ENCODE measurements at regions not wholly inside any gene's neighbourhood (a gene's known extent, or its start where the extent isn't known, plus 50 kb on each side); places are given as distances from the start of the nearest gene placed in this dataset.

- TF ChIP-seq CTCF (IDR thresholded peaks at IDR 0.05; ENCODE audit: low read depth, low read length) = no peak
- Histone ChIP-seq H3K36me3 (no peaks in the 10 kb centered on the region), H3K27me3 (ENCODE audit: insufficient read depth, low read depth, severe bottlenecking) (peaks cover 7% of the 10 kb centered on the region), H3K4me3 (ENCODE audit: low read depth, low read length) (no peak overlapping the region), H3K27ac (no peak overlapping the region), H3K9me3 (ENCODE audit: severe bottlenecking) (no peaks in the 10 kb centered on the region)
- DNase-seq = no peak
These were observed 1148.0 kb downstream of the NSUN3 start for GRCh38 chr3:95210878-95211277.

GRCh38 chr3:95212117-95212516, 1149.3 kb downstream of the NSUN3 start:
- no peak for DNase-seq
- no peak for TF ChIP-seq CTCF (IDR thresholded peaks at IDR 0.05; ENCODE audit: low read depth, low read length)
- Histone ChIP-seq H3K36me3 (no peaks in the 10 kb centered on the region), H3K4me3 (ENCODE audit: low read depth, low read length) (no peak overlapping the region), H3K9me3 (ENCODE audit: severe bottlenecking) (no peaks in the 10 kb centered on the region), H3K27me3 (ENCODE audit: insufficient read depth, low read depth, severe bottlenecking) (peaks cover 3% of the 10 kb centered on the region), H3K27ac (no peak overlapping the region)

- Histone ChIP-seq H3K27me3 (ENCODE audit: insufficient read depth, low read depth, severe bottlenecking) (peaks cover 3% of the 10 kb centered on the region), H3K4me3 (ENCODE audit: low read depth, low read length) (no peak overlapping the region), H3K36me3 (no peaks in the 10 kb centered on the region), H3K9me3 (ENCODE audit: severe bottlenecking) (no peaks in the 10 kb centered on the region), H3K27ac (no peak overlapping the region)
- DNase-seq = no peak
- TF ChIP-seq CTCF (IDR thresholded peaks at IDR 0.05; ENCODE audit: low read depth, low read length) = no peak
These were observed 1152.6 kb downstream of the NSUN3 start for GRCh38 chr3:95215437-95215957.

- no peak for DNase-seq
- Histone ChIP-seq H3K4me3 (ENCODE audit: low read depth, low read length) (no peak overlapping the region), H3K27ac (no peak overlapping the region), H3K9me3 (ENCODE audit: severe bottlenecking) (no peaks in the 10 kb centered on the region), H3K36me3 (no peaks in the 10 kb centered on the region), H3K27me3 (ENCODE audit: insufficient read depth, low read depth, severe bottlenecking) (no peaks in the 10 kb centered on the region)
- no peak for TF ChIP-seq CTCF (IDR thresholded peaks at IDR 0.05; ENCODE audit: low read depth, low read length)
These were observed 1154.8 kb downstream of the NSUN3 start for GRCh38 chr3:95217661-95218060.

GRCh38 chr3:95218484-95218883, 1155.6 kb downstream of the NSUN3 start:
- H3K4me3 ChIP-seq (ENCODE audit: low read depth, low read length) = no peak overlapping the region
- no peak overlapping the region for H3K27ac ChIP-seq
- no peaks in the 10 kb centered on the region for H3K36me3 ChIP-seq
- no peak for DNase-seq
- TF ChIP-seq CTCF (IDR thresholded peaks at IDR 0.05; ENCODE audit: low read depth, low read length) = no peak
- no peaks in the 10 kb centered on the region for H3K27me3 ChIP-seq (ENCODE audit: insufficient read depth, low read depth, severe bottlenecking)
- no peaks in the 10 kb centered on the region for H3K9me3 ChIP-seq (ENCODE audit: severe bottlenecking)

- DNase-seq = no peak
- no peak for TF ChIP-seq CTCF (IDR thresholded peaks at IDR 0.05; ENCODE audit: low read depth, low read length)
- Histone ChIP-seq H3K27ac (no peak overlapping the region), H3K36me3 (no peaks in the 10 kb centered on the region), H3K27me3 (ENCODE audit: insufficient read depth, low read depth, severe bottlenecking) (peaks cover 22% of the 10 kb centered on the region), H3K9me3 (ENCODE audit: severe bottlenecking) (no peaks in the 10 kb centered on the region), H3K4me3 (ENCODE audit: low read depth, low read length) (no peak overlapping the region)
These were observed 1163.6 kb downstream of the NSUN3 start for GRCh38 chr3:95226437-95226836.
